Upper lobe of right lung (tissue), 1 donor: ENCODE measurements at regions not wholly inside any gene's neighbourhood (a gene's known extent, or its start where the extent isn't known, plus 50 kb on each side); places are given as distances from the start of the nearest gene placed in this dataset.
A peak's percentile ranks its signal among the peaks of the same experiment; 100 is the strongest.
"Not testable (repeated sequence)": the region's sequence is repeated elsewhere in the genome, so short reads cannot be mapped to it uniquely, and the experiment has no call there.

Source experiments
- ATAC-seq: fragments of 200-7000 bp; cut with Tn5 transposase; one replicate; pipeline ENCODE4 v1.9.1; 2020; ENCODE audit warnings: mild to moderate bottlenecking, moderate library complexity
- DNase-seq: peaks from one replicate; pipeline ENCODE4 v3.0.0-alpha.2; 2020
- H3K27ac ChIP-seq: fragments of 200-600 bp; one replicate; pipeline ENCODE4 v1.8.0; 2022
- H3K27me3 ChIP-seq: fragments of 200-600 bp; one replicate; pipeline ENCODE4 v1.8.0; 2022; ENCODE audit warnings: mild to moderate bottlenecking
- H3K36me3 ChIP-seq: fragments of 200-600 bp; one replicate; pipeline ENCODE4 v1.8.0; 2022
- H3K4me1 ChIP-seq: fragments of 200-600 bp; one replicate; pipeline ENCODE4 v1.8.0; 2022
- H3K4me3 ChIP-seq: fragments of 200-600 bp; one replicate; pipeline ENCODE4 v1.8.0; 2022; ENCODE audit warnings: mild to moderate bottlenecking
- H3K9me3 ChIP-seq: fragments of 200-600 bp; one replicate; pipeline ENCODE4 v1.8.0; 2022
- intact Hi-C: fragments of 100-400 bp; cut with DNase I; formaldehyde crosslinking; loops from one replicate; pipeline ENCODE4 v1.11.0; 2022
- TF ChIP-seq, protein P1 (sequence below): fragments of 200-600 bp; IDR thresholded peaks from one replicate; pipeline ENCODE4 v1.8.0; 2022; ENCODE audit warnings: antibody characterized with exemption
- donor health status: DM: no; HTN: yes; CAD: no; lungs with severe emphysema.

DNA sequence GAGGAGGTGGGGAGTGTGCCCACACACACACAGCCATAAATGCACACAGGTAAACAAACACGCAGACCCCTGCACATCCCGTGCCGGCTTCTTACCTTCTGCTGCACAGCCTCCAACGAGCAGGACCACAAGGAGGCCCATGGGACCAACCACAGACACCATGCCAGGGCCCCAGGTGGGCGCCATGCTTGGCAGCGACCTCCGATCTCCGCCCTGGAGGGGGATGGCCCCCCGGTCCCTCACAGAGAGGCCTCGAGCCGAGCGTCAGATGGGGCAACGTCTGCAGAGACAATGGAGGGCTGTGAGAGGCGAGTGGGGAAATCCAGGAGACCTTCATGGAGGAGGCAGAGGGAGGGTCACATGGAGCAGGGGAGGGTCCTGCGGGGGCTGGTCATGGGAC lies 54.7 kb downstream of the PTPRS start:
- TF ChIP-seq, protein P1, sequence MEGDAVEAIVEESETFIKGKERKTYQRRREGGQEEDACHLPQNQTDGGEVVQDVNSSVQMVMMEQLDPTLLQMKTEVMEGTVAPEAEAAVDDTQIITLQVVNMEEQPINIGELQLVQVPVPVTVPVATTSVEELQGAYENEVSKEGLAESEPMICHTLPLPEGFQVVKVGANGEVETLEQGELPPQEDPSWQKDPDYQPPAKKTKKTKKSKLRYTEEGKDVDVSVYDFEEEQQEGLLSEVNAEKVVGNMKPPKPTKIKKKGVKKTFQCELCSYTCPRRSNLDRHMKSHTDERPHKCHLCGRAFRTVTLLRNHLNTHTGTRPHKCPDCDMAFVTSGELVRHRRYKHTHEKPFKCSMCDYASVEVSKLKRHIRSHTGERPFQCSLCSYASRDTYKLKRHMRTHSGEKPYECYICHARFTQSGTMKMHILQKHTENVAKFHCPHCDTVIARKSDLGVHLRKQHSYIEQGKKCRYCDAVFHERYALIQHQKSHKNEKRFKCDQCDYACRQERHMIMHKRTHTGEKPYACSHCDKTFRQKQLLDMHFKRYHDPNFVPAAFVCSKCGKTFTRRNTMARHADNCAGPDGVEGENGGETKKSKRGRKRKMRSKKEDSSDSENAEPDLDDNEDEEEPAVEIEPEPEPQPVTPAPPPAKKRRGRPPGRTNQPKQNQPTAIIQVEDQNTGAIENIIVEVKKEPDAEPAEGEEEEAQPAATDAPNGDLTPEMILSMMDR = no peak
- no peaks in the 10 kb centered on the region for H3K9me3 ChIP-seq
- no peak overlapping the region for H3K27ac ChIP-seq
- no peaks in the 10 kb centered on the region for H3K27me3 ChIP-seq
- ATAC-seq (no peak), DNase-seq (no peak)
- peaks cover 16% of the 10 kb centered on the region for H3K4me1 ChIP-seq
- no peak overlapping the region for H3K4me3 ChIP-seq
- intact Hi-C loops = no loop called here
- H3K36me3 ChIP-seq = no peaks in the 10 kb centered on the region

GRCh38 chr19:5285311-5285710 lies 55.3 kb downstream of the PTPRS start:
- H3K27ac ChIP-seq = no peak overlapping the region
- H3K36me3 ChIP-seq = no peaks in the 10 kb centered on the region
- DNase-seq (no peak), ATAC-seq (no peak)
- peaks cover 16% of the 10 kb centered on the region for H3K4me1 ChIP-seq
- intact Hi-C loops = no loop called here
- H3K27me3 ChIP-seq = no peaks in the 10 kb centered on the region
- no peaks in the 10 kb centered on the region for H3K9me3 ChIP-seq
- H3K4me3 ChIP-seq = no peak overlapping the region
- TF ChIP-seq, protein P1 = no peak

- TF ChIP-seq, protein P1 = no peak
- Histone ChIP-seq H3K4me3 (no peak overlapping the region), H3K4me1 (peaks cover 16% of the 10 kb centered on the region), H3K27me3 (no peaks in the 10 kb centered on the region), H3K27ac (peak overlapping the region; percentile 58), H3K9me3 (no peaks in the 10 kb centered on the region), H3K36me3 (no peaks in the 10 kb centered on the region)
- intact Hi-C loops = no loop called here
- DNase-seq (no peak), ATAC-seq (no peak)
Measured at GRCh38 chr19:5282901-5283300, 57.7 kb downstream of the PTPRS start.

DNA sequence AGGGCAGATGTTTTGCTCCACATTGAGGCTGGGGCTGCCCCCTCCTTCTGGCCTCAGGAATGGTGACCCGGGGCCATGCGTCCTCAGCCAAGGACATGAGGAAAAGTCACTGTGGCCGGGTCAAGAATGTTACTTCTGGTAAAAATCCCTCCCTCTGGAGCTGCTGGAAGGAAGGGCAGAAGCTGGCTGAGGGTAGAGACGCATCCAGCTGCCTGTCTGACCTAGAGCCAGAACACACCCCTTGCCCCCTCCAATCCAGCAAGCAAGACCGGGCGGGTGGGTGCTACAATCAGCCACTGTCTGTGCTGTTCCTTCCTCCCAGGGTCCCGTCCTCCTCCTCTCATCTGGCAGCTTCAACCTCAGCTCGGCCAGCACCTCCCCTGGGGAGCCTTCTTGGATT lies 59.0 kb downstream of the PTPRS start:
- TF ChIP-seq, protein P1 = no peak
- no peak overlapping the region for H3K4me3 ChIP-seq
- H3K27ac ChIP-seq = peak overlapping the region; percentile 55
- H3K27me3 ChIP-seq = no peaks in the 10 kb centered on the region
- DNase-seq = no peak
- intact Hi-C loops = no loop called here
- ATAC-seq = peak; percentile 78
- H3K9me3 ChIP-seq = no peaks in the 10 kb centered on the region
- no peaks in the 10 kb centered on the region for H3K36me3 ChIP-seq
- peaks cover 10% of the 10 kb centered on the region for H3K4me1 ChIP-seq

DNA sequence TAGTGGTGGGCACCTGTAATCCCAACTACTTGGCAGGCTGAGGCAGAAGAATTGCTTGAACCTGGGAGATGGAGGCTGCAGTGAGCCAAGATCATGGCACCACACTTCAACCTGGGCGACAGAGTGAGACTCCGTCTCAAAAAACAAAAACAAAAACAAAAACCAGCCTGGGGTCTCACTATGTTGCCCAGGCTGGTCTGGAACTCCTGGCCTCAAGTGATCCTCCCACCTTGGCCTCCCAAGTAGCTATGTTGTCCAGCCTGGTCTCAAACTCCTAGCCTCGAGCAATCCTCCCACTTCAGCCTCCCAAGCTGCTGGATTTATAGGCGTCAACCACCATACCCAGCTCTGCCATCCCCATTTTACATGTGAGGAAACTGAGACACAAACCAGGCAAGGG lies 64.9 kb downstream of the PTPRS start:
- H3K9me3 ChIP-seq, H3K27ac ChIP-seq, H3K4me1 ChIP-seq, DNase-seq, intact Hi-C loops, H3K27me3 ChIP-seq, ATAC-seq, H3K4me3 ChIP-seq: not testable (repeated sequence)
- peaks cover 17% of the 10 kb centered on the region for H3K36me3 ChIP-seq

GRCh38 chr19:5273782-5274181 lies 66.8 kb downstream of the PTPRS start:
- Histone ChIP-seq H3K4me1 (no peaks in the 10 kb centered on the region), H3K36me3 (peaks cover 17% of the 10 kb centered on the region), H3K27ac (no peak overlapping the region), H3K9me3 (no peaks in the 10 kb centered on the region), H3K4me3 (no peak overlapping the region), H3K27me3 (no peaks in the 10 kb centered on the region)
- intact Hi-C loops = no loop called here
- TF ChIP-seq, protein P1 = no peak
- ATAC-seq (no peak), DNase-seq (no peak)
